HL-60/S4 (cell line): ENCODE measurements at regions not wholly inside any gene's neighbourhood (a gene's known extent, or its start where the extent isn't known, plus 50 kb on each side); places are given as distances from the start of the nearest gene placed in this dataset.

Source experiments
- in situ Hi-C: fragments of 300-500 bp; cut with MboI; formaldehyde crosslinking; loops from 2 replicates; pipeline ENCODE4 v1.14.3; 2022; ENCODE audit warnings: low sequenced_read_pairs

DNA sequence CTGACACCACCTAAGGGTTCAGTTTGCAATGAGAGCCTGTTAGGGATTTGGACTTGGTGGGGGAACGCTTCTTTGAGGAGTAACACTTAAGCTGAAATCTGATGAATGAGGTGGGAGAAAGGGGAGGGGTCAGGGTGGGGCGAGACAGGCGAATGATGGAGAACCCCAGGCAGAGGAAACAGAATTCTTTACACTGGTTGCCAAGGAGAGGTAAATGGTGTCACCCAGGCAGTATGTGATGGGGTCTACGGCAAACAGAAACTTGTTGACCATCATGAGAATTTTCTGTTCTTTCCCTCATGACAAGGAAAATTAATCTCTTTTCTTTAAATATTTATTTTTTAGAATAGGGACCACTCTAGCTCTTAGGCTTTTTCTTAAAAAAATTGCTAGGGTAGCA, 157.2 kb upstream of the MITF start:
- in situ Hi-C loops: no loop called here

- in situ Hi-C loops: no loop called here
Measured at GRCh38 chr3:69579306-69580041, 159.8 kb upstream of the MITF start.

GRCh38 chr3:69569520-69569919, 169.7 kb upstream of the MITF start:
- in situ Hi-C loops: no loop called here

GRCh38 chr3:69568951-69569350, 170.3 kb upstream of the MITF start:
- in situ Hi-C loops: no loop called here

GRCh38 chr3:69568458-69568857, 170.8 kb upstream of the MITF start:
- in situ Hi-C loops: no loop called here

DNA sequence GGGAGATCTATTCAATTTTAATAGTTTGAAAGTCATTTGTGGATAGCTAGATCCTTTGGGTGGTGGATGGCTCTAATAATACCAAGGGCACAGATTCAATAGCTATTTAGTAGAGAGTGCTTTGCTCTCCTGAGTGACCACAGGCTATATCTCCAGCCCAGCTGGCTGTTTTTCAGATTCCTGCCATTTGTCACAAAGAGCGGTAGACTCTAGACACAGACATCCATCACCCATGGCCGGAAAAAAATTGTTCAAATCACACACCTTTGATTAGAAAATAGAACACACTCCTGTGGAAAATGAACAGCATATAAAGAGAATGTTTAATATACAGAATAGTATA, 171.6 kb upstream of the MITF start:
- in situ Hi-C loops: no loop called here

DNA sequence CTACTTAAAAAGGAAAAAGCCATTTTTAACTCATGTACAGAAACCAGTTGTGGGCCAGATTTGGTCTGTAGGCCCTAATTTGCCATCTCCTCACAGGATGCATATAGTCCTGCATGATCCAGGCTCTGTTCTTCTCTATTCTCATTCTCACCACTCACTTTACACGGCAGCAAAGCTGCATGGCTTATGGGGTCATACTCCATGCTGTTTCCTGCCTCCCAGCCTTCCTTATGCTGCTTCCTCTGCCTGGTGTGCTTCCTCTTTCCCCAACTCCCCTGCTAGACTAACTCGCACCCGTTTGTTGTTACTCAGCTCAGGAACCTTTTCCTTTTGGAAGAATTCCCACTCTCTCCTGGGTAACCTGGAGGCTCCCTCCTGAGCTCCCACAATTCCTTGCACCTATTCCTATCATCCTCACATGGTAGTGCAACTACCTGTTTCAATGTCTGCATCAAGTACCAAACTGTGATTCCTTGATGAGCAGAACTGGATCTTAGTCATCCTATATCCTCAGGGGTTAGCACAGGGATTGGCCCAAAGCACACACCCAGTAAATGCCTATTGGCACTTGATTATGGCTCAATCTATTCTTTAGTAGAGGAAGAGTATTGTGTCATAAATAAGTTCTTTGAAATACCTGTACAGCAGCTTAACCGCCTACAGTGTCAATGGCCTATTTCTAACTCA, 172.1 kb upstream of the MITF start:
- in situ Hi-C loops: no loop called here

DNA sequence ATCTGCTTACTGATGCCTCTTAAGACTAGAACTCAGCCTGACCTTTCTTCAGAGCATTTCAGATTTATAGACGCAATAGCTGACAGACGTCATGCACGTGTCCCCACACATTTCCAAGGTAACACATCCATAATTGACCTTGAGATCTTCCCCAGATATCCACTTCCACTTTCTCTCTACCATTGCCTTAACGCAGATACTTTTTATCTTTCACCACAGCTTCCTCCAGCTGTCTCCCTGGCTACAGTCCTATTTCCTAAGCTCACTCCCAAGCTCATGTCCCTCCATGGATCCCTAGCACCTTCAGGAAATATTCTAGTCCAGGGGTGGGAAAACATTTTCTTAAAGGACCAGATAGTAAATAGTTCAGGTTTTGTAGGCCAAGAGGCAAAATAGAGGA, 173.0 kb upstream of the MITF start:
- in situ Hi-C loops: no loop called here

- in situ Hi-C loops: no loop called here
Measured at GRCh38 chr3:69565316-69565715, 173.9 kb upstream of the MITF start.

GRCh38 chr3:69563981-69564380, 175.3 kb upstream of the MITF start:
- in situ Hi-C loops: no loop called here

- in situ Hi-C loops: no loop called here
Measured at GRCh38 chr3:69563151-69563550, 176.1 kb upstream of the MITF start.

- in situ Hi-C loops: no loop called here
Measured at GRCh38 chr3:69562020-69562419, 176.1 kb upstream of the FRMD4B start.

GRCh38 chr3:69560818-69561217, 174.9 kb upstream of the FRMD4B start:
- in situ Hi-C loops: no loop called here

GRCh38 chr3:69560116-69560515, 174.2 kb upstream of the FRMD4B start:
- in situ Hi-C loops: no loop called here

GRCh38 chr3:69558912-69559311, 173.0 kb upstream of the FRMD4B start:
- in situ Hi-C loops: no loop called here

- in situ Hi-C loops: no loop called here
Measured at GRCh38 chr3:69554576-69554975, 168.7 kb upstream of the FRMD4B start.

DNA sequence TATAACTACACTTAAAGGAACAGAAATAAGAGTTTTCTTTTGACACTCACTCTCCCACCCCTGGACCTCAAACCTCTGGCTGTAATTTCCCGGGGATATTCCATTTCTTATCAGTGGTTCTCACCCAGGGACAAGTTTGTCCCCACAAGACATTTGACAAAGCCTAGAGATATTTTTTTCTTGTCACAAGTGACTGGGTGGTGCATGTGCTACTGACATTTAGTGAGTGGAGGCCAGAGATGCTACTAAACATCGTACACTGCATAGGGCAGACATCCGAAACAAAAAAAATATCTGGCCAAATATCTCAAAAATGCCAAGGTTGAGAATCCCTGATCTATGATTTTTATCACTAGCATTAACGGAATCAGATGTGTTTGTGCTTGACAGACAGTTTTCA, 168.0 kb upstream of the FRMD4B start:
- in situ Hi-C loops: no loop called here

DNA sequence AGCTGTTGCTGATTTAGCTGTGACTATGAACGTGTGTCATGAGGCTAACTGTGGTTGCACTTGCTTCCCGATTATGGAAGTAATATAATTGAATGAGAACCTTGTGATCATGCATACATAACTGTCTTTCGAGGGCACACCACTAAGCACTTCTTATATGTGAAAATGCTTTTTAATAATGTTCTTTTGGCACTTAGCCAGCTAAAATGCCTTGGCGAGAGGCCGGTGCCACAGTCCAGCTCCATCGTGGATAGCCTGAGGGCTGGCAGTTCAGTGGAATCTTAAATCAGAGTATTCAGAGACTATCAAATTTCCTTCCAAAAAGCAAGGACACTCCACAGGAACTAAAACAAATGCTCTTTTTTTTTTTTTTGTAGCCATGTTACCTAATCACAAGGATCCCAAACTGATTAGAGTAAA, 161.6 kb upstream of the FRMD4B start:
- in situ Hi-C loops: no loop called here

DNA sequence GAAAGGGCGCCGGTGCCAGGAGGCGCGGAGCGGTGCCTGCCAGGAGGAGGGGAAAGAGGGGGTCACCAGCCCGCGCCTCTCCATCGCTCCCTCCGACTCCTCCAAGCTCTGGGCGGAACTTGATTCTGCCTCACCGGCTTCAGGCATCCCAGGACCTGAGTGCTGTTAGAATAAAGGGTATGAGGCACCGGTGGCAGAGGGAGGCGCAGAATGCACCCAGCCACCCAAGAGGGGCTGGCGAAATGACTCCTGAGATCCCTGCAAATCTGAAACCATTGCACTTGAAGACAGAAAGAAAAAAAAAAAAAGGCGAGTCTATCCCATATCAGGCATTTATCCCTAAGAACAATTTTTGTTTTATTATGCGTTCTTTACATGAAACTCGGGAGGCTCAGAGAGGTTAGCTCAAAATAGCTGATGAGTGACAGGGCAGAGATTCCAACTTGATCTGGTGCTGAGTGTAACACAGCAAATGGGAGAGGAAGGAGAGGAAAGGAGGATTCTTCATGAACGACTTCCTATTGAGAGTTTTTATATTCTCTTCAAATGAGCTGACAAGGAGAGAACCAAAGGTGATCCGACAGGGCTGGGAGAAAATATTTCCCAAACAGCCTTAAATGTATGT, 157.0 kb upstream of the FRMD4B start:
- in situ Hi-C loops: no loop called here

DNA sequence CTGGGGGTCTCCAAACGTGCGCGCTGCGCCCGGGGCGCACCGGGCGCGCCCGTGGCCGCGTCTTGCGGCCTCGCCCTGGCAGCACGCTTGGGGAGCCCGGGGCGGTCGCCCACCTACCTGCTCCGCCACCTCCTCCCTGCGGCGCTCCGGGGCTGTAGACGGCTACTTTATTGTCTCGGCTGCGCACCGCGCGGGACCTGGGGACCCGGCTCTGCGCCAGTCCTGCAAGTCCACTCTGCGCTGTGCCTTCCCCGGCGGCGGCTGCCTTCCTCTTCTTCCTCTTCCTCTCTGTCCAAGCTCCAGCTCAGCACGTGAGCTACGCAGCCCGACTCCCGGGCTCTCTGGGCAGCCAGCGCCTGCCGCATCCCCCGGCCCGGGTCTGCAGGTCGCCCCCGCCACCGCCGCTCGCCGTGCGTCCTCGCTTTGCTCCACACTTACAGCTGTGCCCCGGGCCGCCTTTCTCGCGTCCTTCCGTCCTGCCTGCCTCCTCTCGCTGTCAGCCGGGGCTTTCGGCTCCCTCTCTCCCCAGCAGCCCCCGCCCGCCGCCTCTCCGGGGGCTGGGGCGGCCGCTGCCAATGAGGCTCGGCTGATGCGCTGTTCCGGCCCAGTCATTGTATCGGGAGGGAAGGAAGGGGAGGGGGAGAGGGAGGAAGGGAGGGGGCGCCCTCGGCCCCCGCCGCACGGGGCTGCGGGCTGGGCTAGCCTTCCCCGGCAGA, 156.4 kb upstream of the FRMD4B start:
- in situ Hi-C loops: no loop called here

- in situ Hi-C loops: no loop called here
Measured at GRCh38 chr3:69541711-69542088, 155.8 kb upstream of the FRMD4B start.
